OCI-LY7 (cell line): ENCODE measurements at regions not wholly inside any gene's neighbourhood (a gene's known extent, or its start where the extent isn't known, plus 50 kb on each side); places are given as distances from the start of the nearest gene placed in this dataset.

Experiments used
- EZH2phosphoT487 ChIP-seq: fragments of 200-600 bp; sonication (generic); IDR thresholded peaks from 2 replicates; pipeline ENCODE4 v1.6.1; 2018; ENCODE audit warnings: low read depth, borderline replicate concordance, mild to moderate bottlenecking, mixed run types, antibody characterized with exemption, low read length, moderate library complexity, mixed read lengths
- TF ChIP-seq, protein P1 (sequence below): fragments of 200-600 bp; sonication (generic); conservative IDR thresholded peaks from 2 replicates; pipeline ENCODE4 v1.5.1; 2014; ENCODE audit warnings: mild to moderate bottlenecking, antibody characterized with exemption, low read length, moderate library complexity, mixed read lengths

GRCh38 chr2:104936527-104936926 lies 82.6 kb downstream of the POU3F3 start:
- TF ChIP-seq, protein P1, sequence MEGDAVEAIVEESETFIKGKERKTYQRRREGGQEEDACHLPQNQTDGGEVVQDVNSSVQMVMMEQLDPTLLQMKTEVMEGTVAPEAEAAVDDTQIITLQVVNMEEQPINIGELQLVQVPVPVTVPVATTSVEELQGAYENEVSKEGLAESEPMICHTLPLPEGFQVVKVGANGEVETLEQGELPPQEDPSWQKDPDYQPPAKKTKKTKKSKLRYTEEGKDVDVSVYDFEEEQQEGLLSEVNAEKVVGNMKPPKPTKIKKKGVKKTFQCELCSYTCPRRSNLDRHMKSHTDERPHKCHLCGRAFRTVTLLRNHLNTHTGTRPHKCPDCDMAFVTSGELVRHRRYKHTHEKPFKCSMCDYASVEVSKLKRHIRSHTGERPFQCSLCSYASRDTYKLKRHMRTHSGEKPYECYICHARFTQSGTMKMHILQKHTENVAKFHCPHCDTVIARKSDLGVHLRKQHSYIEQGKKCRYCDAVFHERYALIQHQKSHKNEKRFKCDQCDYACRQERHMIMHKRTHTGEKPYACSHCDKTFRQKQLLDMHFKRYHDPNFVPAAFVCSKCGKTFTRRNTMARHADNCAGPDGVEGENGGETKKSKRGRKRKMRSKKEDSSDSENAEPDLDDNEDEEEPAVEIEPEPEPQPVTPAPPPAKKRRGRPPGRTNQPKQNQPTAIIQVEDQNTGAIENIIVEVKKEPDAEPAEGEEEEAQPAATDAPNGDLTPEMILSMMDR = no peak
- no peak for TF ChIP-seq EZH2phosphoT487
